ENCODE measurements at regions not wholly inside any gene's neighbourhood (a gene's known extent, or its start where the extent isn't known, plus 50 kb on each side); places are given as distances from the start of the nearest gene placed in this dataset.
"Not testable (repeated sequence)": the region's sequence is repeated elsewhere in the genome, so short reads cannot be mapped to it uniquely, and the experiment has no call there.

GRCh38 chr6:84291033-84291432 is 63.6 kb upstream of the CEP162 start:
- not testable (repeated sequence) for H4K91ac ChIP-seq (ENCODE audit: low read depth, low read length, poor library complexity)

GRCh38 chr6:84284428-84285049 is 57.1 kb upstream of the CEP162 start:
- Histone ChIP-seq H2AK5ac (ENCODE audit: low read depth, low read length) (no peak overlapping the region), H3K9ac (ENCODE audit: low read depth, low read length, poor library complexity) (no peak overlapping the region), H3K4me2 (ENCODE audit: insufficient read depth, low read length, poor library complexity, severe bottlenecking) (no peak overlapping the region), H3K9me3 (replicated peaks in 1 of 2; ENCODE audit: control insufficient read depth in 2 of 2, insufficient read depth in 1 of 2, low read depth in 1 of 2, low read length in 2 of 2) (no peaks in the 10 kb centered on the region), H2AFZ (ENCODE audit: low read length) (no peak overlapping the region), H2BK12ac (ENCODE audit: low read length) (no peak overlapping the region), H3K36me3 (replicated peaks in 1 of 2; ENCODE audit: control insufficient read depth in 2 of 2, insufficient read depth in 2 of 2, low read length in 2 of 2) (no peaks in the 10 kb centered on the region), H3K4ac (ENCODE audit: low read length) (no peak overlapping the region), H2BK120ac (ENCODE audit: low read depth, low read length) (no peak overlapping the region), H3K4me3 (ENCODE audit: low read length in 2 of 2) (no peak overlapping the region), H3K4me1 (ENCODE audit: control insufficient read depth in 2 of 2, insufficient read depth in 1 of 2, low read depth in 1 of 2, low read length in 2 of 2) (no peaks in the 10 kb centered on the region), H2BK15ac (ENCODE audit: low read length) (no peak overlapping the region), H4K91ac (ENCODE audit: low read depth, low read length, poor library complexity) (no peak overlapping the region), H4K8ac (ENCODE audit: low read depth, low read length) (no peak overlapping the region), H3K27me3 (ENCODE audit: control insufficient read depth in 3 of 3, insufficient read depth in 3 of 3, low read depth in 1 of 3, low read length in 3 of 3) (no peaks in the 10 kb centered on the region), H3K23ac (ENCODE audit: low read depth, low read length, poor library complexity) (no peak overlapping the region), H3K79me1 (ENCODE audit: low read depth, low read length) (no peaks in the 10 kb centered on the region), H3K14ac (ENCODE audit: low read length) (no peak overlapping the region), H2BK5ac (ENCODE audit: low read length) (no peak overlapping the region), H3K18ac (ENCODE audit: low read length) (no peak overlapping the region), H3K27ac (replicated peaks; ENCODE audit: low read length) (no peak overlapping the region)
- no CpG with 5 or more reads among the region's 6 CpGs for WGBS, 2 donors (ENCODE audit: extremely low coverage in 2 of 2, insufficient read length in 2 of 2, insufficient replicate concordance in 1 of 2)
- DNase-seq (ENCODE audit: low spot score), result peak; percentile 17

More at GRCh38 chr6:84291033-84291432, 63.6 kb upstream of the CEP162 start:
- not testable (repeated sequence) for H3K36me3 ChIP-seq (replicated peaks in 1 of 2; ENCODE audit: control insufficient read depth in 2 of 2, insufficient read depth in 2 of 2, low read length in 2 of 2); H3K4me3 ChIP-seq (ENCODE audit: low read length in 2 of 2); H3K27ac ChIP-seq (replicated peaks; ENCODE audit: low read length); H3K18ac ChIP-seq (ENCODE audit: low read length); H4K8ac ChIP-seq (ENCODE audit: low read depth, low read length); H2BK120ac ChIP-seq (ENCODE audit: low read depth, low read length); H2BK12ac ChIP-seq (ENCODE audit: low read length); H2BK5ac ChIP-seq (ENCODE audit: low read length); DNase-seq (ENCODE audit: low spot score); H3K27me3 ChIP-seq (ENCODE audit: control insufficient read depth in 3 of 3, insufficient read depth in 3 of 3, low read depth in 1 of 3, low read length in 3 of 3); H2AFZ ChIP-seq (ENCODE audit: low read length); H2BK15ac ChIP-seq (ENCODE audit: low read length); H3K4ac ChIP-seq (ENCODE audit: low read length); H3K9me3 ChIP-seq (replicated peaks in 1 of 2; ENCODE audit: control insufficient read depth in 2 of 2, insufficient read depth in 1 of 2, low read depth in 1 of 2, low read length in 2 of 2); H3K14ac ChIP-seq (ENCODE audit: low read length); H3K23ac ChIP-seq (ENCODE audit: low read depth, low read length, poor library complexity); H2AK5ac ChIP-seq (ENCODE audit: low read depth, low read length); H3K79me1 ChIP-seq (ENCODE audit: low read depth, low read length); H3K4me1 ChIP-seq (ENCODE audit: control insufficient read depth in 2 of 2, insufficient read depth in 1 of 2, low read depth in 1 of 2, low read length in 2 of 2); H3K4me2 ChIP-seq (ENCODE audit: insufficient read depth, low read length, poor library complexity, severe bottlenecking); H3K9ac ChIP-seq (ENCODE audit: low read depth, low read length, poor library complexity)
- no CpG with 5 or more reads among the region's 1 CpG for WGBS, 2 donors (ENCODE audit: extremely low coverage in 2 of 2, insufficient read length in 2 of 2, insufficient replicate concordance in 1 of 2)

GRCh38 chr6:84282550-84282949 is 55.1 kb upstream of the CEP162 start:
- Histone ChIP-seq H3K36me3 (replicated peaks in 1 of 2; ENCODE audit: control insufficient read depth in 2 of 2, insufficient read depth in 2 of 2, low read length in 2 of 2) (no peaks in the 10 kb centered on the region), H2BK12ac (ENCODE audit: low read length) (no peak overlapping the region), H3K27me3 (ENCODE audit: control insufficient read depth in 3 of 3, insufficient read depth in 3 of 3, low read depth in 1 of 3, low read length in 3 of 3) (no peaks in the 10 kb centered on the region), H2AFZ (ENCODE audit: low read length) (no peak overlapping the region), H3K9me3 (replicated peaks in 1 of 2; ENCODE audit: control insufficient read depth in 2 of 2, insufficient read depth in 1 of 2, low read depth in 1 of 2, low read length in 2 of 2) (no peaks in the 10 kb centered on the region), H3K23ac (ENCODE audit: low read depth, low read length, poor library complexity) (no peak overlapping the region), H3K14ac (ENCODE audit: low read length) (no peak overlapping the region), H2BK120ac (ENCODE audit: low read depth, low read length) (no peak overlapping the region), H3K27ac (replicated peaks; ENCODE audit: low read length) (no peak overlapping the region), H2BK15ac (ENCODE audit: low read length) (no peak overlapping the region), H3K4me2 (ENCODE audit: insufficient read depth, low read length, poor library complexity, severe bottlenecking) (no peak overlapping the region), H4K91ac (ENCODE audit: low read depth, low read length, poor library complexity) (no peak overlapping the region), H3K4ac (ENCODE audit: low read length) (no peak overlapping the region), H2BK5ac (ENCODE audit: low read length) (no peak overlapping the region), H3K18ac (ENCODE audit: low read length) (no peak overlapping the region), H2AK5ac (ENCODE audit: low read depth, low read length) (no peak overlapping the region), H3K4me3 (ENCODE audit: low read length in 2 of 2) (no peak overlapping the region), H4K8ac (ENCODE audit: low read depth, low read length) (no peak overlapping the region), H3K9ac (ENCODE audit: low read depth, low read length, poor library complexity) (no peak overlapping the region), H3K4me1 (ENCODE audit: control insufficient read depth in 2 of 2, insufficient read depth in 1 of 2, low read depth in 1 of 2, low read length in 2 of 2) (no peaks in the 10 kb centered on the region), H3K79me1 (ENCODE audit: low read depth, low read length) (no peaks in the 10 kb centered on the region)
- no peak for DNase-seq (ENCODE audit: low spot score)
- WGBS, 2 donors (ENCODE audit: extremely low coverage in 2 of 2, insufficient read length in 2 of 2, insufficient replicate concordance in 1 of 2), result no CpG with 5 or more reads among the region's 10 CpGs

GRCh38 chr6:84280639-84281038 is 53.2 kb upstream of the CEP162 start:
- no peak overlapping the region for H3K23ac ChIP-seq (ENCODE audit: low read depth, low read length, poor library complexity)
- H3K79me1 ChIP-seq (ENCODE audit: low read depth, low read length), result no peaks in the 10 kb centered on the region
- no peaks in the 10 kb centered on the region for H3K27me3 ChIP-seq (ENCODE audit: control insufficient read depth in 3 of 3, insufficient read depth in 3 of 3, low read depth in 1 of 3, low read length in 3 of 3)
- H4K8ac ChIP-seq (ENCODE audit: low read depth, low read length), result no peak overlapping the region
- peaks cover 0 to 2% of the 10 kb centered on the region in 2 donors for H3K9me3 ChIP-seq (replicated peaks in 1 of 2; ENCODE audit: control insufficient read depth in 2 of 2, insufficient read depth in 1 of 2, low read depth in 1 of 2, low read length in 2 of 2)
- H2BK15ac ChIP-seq (ENCODE audit: low read length), result no peak overlapping the region
- no peak overlapping the region for H3K18ac ChIP-seq (ENCODE audit: low read length)
- no peak overlapping the region for H4K91ac ChIP-seq (ENCODE audit: low read depth, low read length, poor library complexity)
- H3K14ac ChIP-seq (ENCODE audit: low read length), result no peak overlapping the region
- H3K4me1 ChIP-seq (ENCODE audit: control insufficient read depth in 2 of 2, insufficient read depth in 1 of 2, low read depth in 1 of 2, low read length in 2 of 2), result no peaks in the 10 kb centered on the region
- no peak overlapping the region for H2AFZ ChIP-seq (ENCODE audit: low read length)
- no peak overlapping the region for H2BK12ac ChIP-seq (ENCODE audit: low read length)
- no peak overlapping the region for H3K4me3 ChIP-seq (ENCODE audit: low read length in 2 of 2)
- DNase-seq (ENCODE audit: low spot score), result no peak
- no peaks in the 10 kb centered on the region for H3K36me3 ChIP-seq (replicated peaks in 1 of 2; ENCODE audit: control insufficient read depth in 2 of 2, insufficient read depth in 2 of 2, low read length in 2 of 2)
- no peak overlapping the region for H3K9ac ChIP-seq (ENCODE audit: low read depth, low read length, poor library complexity)
- H3K4me2 ChIP-seq (ENCODE audit: insufficient read depth, low read length, poor library complexity, severe bottlenecking), result no peak overlapping the region
- no peak overlapping the region for H2AK5ac ChIP-seq (ENCODE audit: low read depth, low read length)
- no CpG with 5 or more reads among the region's 1 CpG for WGBS, 2 donors (ENCODE audit: extremely low coverage in 2 of 2, insufficient read length in 2 of 2, insufficient replicate concordance in 1 of 2)
- no peak overlapping the region for H3K4ac ChIP-seq (ENCODE audit: low read length)
- no peak overlapping the region for H2BK120ac ChIP-seq (ENCODE audit: low read depth, low read length)
- no peak overlapping the region for H3K27ac ChIP-seq (replicated peaks; ENCODE audit: low read length)
- no peak overlapping the region for H2BK5ac ChIP-seq (ENCODE audit: low read length)

Data from neuronal stem cell (in vitro differentiated cells).